WI38 (cell line): ENCODE measurements at regions not wholly inside any gene's neighbourhood (a gene's known extent, or its start where the extent isn't known, plus 50 kb on each side); places are given as distances from the start of the nearest gene placed in this dataset.

Experiments used
- H3K4me3 ChIP-seq: 2 replicates; pipeline ENCODE4 v1.5.1; 2011; ENCODE audit warnings: low read depth, mild to moderate bottlenecking, control low read depth, low read length
- TF ChIP-seq, protein P1 (sequence below): IDR thresholded peaks from 2 replicates; pipeline ENCODE4 v1.5.1; 2012; ENCODE audit warnings: low read depth, mild to moderate bottlenecking, control low read depth, low read length

GRCh38 chr2:196287523-196287922, 116.1 kb upstream of the STK17B start:
- H3K4me3 ChIP-seq, result no peak overlapping the region
- TF ChIP-seq, protein P1, sequence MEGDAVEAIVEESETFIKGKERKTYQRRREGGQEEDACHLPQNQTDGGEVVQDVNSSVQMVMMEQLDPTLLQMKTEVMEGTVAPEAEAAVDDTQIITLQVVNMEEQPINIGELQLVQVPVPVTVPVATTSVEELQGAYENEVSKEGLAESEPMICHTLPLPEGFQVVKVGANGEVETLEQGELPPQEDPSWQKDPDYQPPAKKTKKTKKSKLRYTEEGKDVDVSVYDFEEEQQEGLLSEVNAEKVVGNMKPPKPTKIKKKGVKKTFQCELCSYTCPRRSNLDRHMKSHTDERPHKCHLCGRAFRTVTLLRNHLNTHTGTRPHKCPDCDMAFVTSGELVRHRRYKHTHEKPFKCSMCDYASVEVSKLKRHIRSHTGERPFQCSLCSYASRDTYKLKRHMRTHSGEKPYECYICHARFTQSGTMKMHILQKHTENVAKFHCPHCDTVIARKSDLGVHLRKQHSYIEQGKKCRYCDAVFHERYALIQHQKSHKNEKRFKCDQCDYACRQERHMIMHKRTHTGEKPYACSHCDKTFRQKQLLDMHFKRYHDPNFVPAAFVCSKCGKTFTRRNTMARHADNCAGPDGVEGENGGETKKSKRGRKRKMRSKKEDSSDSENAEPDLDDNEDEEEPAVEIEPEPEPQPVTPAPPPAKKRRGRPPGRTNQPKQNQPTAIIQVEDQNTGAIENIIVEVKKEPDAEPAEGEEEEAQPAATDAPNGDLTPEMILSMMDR, result no peak

GRCh38 chr2:196288006-196288538, 116.7 kb upstream of the STK17B start:
- TF ChIP-seq, protein P1, result no peak
- H3K4me3 ChIP-seq, result no peak overlapping the region

- TF ChIP-seq, protein P1, result no peak
These were observed 117.6 kb upstream of the STK17B start for GRCh38 chr2:196289000-196289399.

DNA sequence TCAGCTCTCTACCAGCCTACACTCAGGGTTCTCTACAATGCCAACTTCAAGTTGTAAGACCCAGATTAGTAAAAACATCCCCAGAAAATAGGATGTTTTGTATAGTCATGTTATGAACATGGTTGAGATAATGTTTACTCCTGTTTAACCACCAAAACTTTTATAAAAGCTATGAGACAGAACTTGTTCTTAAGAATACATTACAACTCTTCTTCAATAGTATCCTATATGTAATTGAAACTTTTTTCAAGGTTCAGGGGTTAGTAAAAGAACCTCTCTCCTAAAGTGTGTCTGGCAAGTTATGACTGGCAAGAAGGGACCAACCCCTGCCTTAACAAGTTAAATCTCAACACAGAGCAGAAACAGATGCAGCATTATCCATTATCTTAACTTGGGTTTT, 118.8 kb upstream of the STK17B start:
- no peak overlapping the region for H3K4me3 ChIP-seq
- TF ChIP-seq, protein P1, result no peak

More at GRCh38 chr2:196289000-196289399, 117.6 kb upstream of the STK17B start:
- no peak overlapping the region for H3K4me3 ChIP-seq

DNA sequence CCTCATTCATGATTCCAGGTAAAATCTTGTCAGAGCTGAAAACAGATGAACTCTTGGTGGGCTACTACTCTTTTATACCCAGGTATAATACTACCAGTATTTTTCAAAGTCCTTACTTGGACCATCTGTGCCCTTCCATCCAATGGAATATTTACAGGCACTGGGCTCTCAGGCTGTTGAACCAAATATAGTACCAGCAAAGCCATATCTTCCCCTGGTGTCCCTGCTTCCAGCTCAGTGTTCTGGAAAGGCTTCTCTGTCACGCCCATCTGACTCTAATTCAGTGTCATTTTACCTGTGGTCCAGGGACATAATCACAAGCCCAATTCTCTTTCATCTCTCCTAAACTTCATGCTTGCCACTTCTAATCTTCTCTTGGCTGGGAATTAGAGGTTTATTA, 119.2 kb upstream of the STK17B start:
- TF ChIP-seq, protein P1, result no peak
- H3K4me3 ChIP-seq, result no peak overlapping the region

GRCh38 chr2:196291426-196291825, 120.0 kb upstream of the STK17B start:
- TF ChIP-seq, protein P1, result no peak
- no peak overlapping the region for H3K4me3 ChIP-seq

DNA sequence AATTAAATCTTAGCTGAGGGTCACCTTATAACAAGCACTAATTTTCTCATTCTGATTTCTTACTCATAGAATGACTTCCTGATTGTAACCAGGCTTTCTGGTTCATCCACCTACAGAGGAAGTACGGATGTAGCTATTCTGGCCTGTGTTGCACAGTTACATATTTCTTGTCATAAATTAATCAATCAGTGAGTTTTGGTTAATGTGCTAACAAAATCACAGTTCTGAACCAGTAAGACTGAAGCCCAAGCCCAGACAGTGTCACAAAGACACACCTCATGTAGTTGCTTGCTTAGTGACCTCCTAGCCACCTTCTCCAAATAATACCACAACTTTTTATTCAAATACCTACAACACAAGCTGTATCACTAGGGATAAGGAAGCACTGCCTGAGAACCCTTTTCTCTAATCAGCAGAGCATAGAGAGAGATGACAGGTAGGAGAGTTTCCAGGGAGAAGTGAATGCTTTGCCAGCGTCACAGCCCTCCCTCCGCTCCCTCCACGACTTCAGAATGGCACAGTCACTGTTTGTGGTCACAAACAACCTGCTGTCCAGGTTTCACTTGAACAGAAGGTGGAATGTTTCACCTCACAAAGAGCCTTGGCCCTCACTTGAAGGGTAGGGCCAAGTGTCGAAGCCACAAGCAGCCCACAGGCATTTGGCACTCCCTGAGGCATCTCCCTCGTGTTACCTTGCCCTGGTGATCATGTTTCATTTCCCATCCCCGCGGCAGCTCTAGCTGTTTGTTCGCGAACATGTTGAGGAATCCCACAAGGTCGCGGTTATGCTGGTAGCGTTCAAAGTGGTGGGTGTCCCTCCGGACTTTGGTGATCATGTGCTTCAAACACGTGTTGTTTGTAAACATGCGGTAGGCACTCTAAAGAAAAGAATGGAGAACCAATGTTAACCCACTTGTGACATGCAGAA, 120.8 kb upstream of the STK17B start:
- TF ChIP-seq, protein P1, result no peak
- H3K4me3 ChIP-seq, result no peak overlapping the region
